GM23248 (cell line): ENCODE measurements at regions not wholly inside any gene's neighbourhood (a gene's known extent, or its start where the extent isn't known, plus 50 kb on each side); places are given as distances from the start of the nearest gene placed in this dataset.

Experiments
- EZH2 ChIP-seq: fragments of 200-600 bp; sonication (generic); IDR thresholded peaks from 2 replicates; pipeline ENCODE4 v1.6.1; 2018; ENCODE audit warnings: antibody characterized with exemption, mild to moderate bottlenecking; ENCODE audit not compliant: insufficient read depth, poor library complexity, severe bottlenecking
- EZH2phosphoT487 ChIP-seq: fragments of 200-600 bp; sonication (generic); IDR thresholded peaks from 2 replicates; pipeline ENCODE4 v1.6.1; 2018; ENCODE audit warnings: antibody characterized with exemption, moderate library complexity, mild to moderate bottlenecking, low read depth; ENCODE audit not compliant: insufficient read depth

DNA sequence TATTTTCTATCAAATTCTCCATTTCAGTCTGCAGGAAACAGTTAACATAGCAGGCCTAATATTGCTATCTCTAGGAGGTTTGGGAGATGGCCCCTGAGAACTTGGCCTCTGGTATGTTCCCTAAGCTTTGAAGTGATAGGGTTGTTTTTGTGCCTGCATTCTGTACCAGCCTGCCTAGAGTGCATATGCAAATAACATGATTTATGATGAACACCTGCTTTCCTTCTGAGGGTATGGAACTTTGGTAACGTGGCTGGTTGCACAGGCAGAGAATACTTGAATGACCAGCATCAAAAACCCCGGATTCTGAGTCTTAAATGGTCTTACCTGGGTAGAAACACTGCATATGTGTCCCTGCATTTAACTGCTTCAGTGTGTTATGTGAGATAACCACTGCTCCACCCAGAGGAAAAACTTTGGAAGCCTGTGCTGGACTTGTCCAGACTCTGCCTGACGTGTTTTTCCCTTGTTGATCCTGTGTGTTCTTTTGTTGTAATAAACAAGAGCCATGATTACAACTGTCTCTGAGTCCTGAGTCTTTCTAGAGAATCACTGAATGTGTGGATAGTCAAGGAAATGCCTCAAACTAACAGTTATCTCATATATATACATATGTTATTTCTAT is 111.3 kb upstream of the ABCA1 start:
- no peak for TF ChIP-seq EZH2
- no peak for TF ChIP-seq EZH2phosphoT487
